CD4-positive, alpha-beta T cell (primary cell): ENCODE measurements at regions not wholly inside any gene's neighbourhood (a gene's known extent, or its start where the extent isn't known, plus 50 kb on each side); places are given as distances from the start of the nearest gene placed in this dataset.

ENCODE experiments used
- ATAC-seq: fragments of 200-7000 bp; cut with Tn5 transposase; one replicate; pipeline ENCODE4 v1.10.0; 2022; ENCODE audit warnings: mild to moderate bottlenecking; ENCODE audit not compliant: poor library complexity
- CTCF ChIA-PET: fragments of 350-600 bp; sonication (Branson Sonifier 250); formaldehyde crosslinking; loops from one replicate; lab custom pipeline; 2021; ENCODE audit warnings: antibody characterized with exemption, inconsistent platforms; lab: Charles Lee
- POLR2A ChIA-PET: fragments of 350-600 bp; sonication (Branson Sonifier 250); formaldehyde crosslinking; loops from one replicate; lab custom pipeline; 2021; ENCODE audit warnings: antibody characterized with exemption, inconsistent platforms; lab: Charles Lee
- DNase-seq, 14 experiments: peaks; one replicate each; pipeline ENCODE4 v3.0.0-alpha.2; 2013 to 2020; ENCODE audit warnings: mixed read lengths in 2 of 14
- H3K27ac ChIP-seq, 2 donors: one replicate each; pipeline versions ENCODE4 v1.5.1 to v1.7.0; 2013; ENCODE audit warnings: low read length in 2 of 2, low read depth in 1 of 2, mild to moderate bottlenecking in 1 of 2
- H3K27me3 ChIP-seq, 2 experiments: 1 replicate in 1 of 2; 2 replicates in 1 of 2; pipeline versions ENCODE4 v1.6.1 to v1.7.0; 2013; ENCODE audit warnings: low read length in 2 of 2, control low read depth in 1 of 2, mild to moderate bottlenecking in 1 of 2, moderate library complexity in 1 of 2; ENCODE audit not compliant: insufficient read depth in 2 of 2, control insufficient read depth in 1 of 2
- H3K36me3 ChIP-seq: one replicate; pipeline ENCODE4 v1.6.1; 2013; ENCODE audit warnings: low read length, control low read depth; ENCODE audit not compliant: insufficient read depth
- H3K4me1 ChIP-seq: one replicate; pipeline ENCODE4 v1.6.1; 2013; ENCODE audit warnings: low read length, control low read depth; ENCODE audit not compliant: insufficient read depth
- H3K4me3 ChIP-seq: one replicate; pipeline ENCODE4 v1.5.1; 2013; ENCODE audit warnings: mild to moderate bottlenecking, low read length, moderate library complexity
- H3K9me3 ChIP-seq, 2 experiments: 1 replicate in 1 of 2; 2 replicates in 1 of 2; pipeline versions ENCODE4 v1.6.1 to v1.7.0; 2013; ENCODE audit warnings: low read length in 2 of 2, mild to moderate bottlenecking in 2 of 2, control low read depth in 1 of 2, moderate library complexity in 1 of 2; ENCODE audit not compliant: control insufficient read depth in 1 of 2, insufficient read depth in 1 of 2
- H3K27ac Mint-ChIP-seq: one replicate; pipeline ENCODE4 v1.8.0; 2020; ENCODE audit warnings: mixed read lengths
- H3K27me3 Mint-ChIP-seq: one replicate; pipeline ENCODE4 v1.8.0; 2021; ENCODE audit warnings: mixed read lengths
- H3K36me3 Mint-ChIP-seq: one replicate; pipeline ENCODE4 v1.8.0; 2021; ENCODE audit warnings: low read depth, mixed read lengths
- H3K4me1 Mint-ChIP-seq: one replicate; pipeline ENCODE4 v1.8.0; 2021; ENCODE audit warnings: low read depth, mixed read lengths
- H3K4me3 Mint-ChIP-seq: one replicate; pipeline ENCODE4 v1.8.0; 2020; ENCODE audit warnings: mild to moderate bottlenecking, mixed read lengths
- H3K9me3 Mint-ChIP-seq: one replicate; pipeline ENCODE4 v1.8.0; 2020; ENCODE audit warnings: mixed read lengths
- intact Hi-C, 2 experiments: fragments of 100-400 bp; cut with DNase I in 1 of 2; cut with micrococcal nuclease in 1 of 2; formaldehyde crosslinking; loops; one replicate each; pipeline versions ENCODE4 v1.15.1 to v1.9.0; 2023 to 2025; cut with DNase I, micrococcal nuclease
- TF ChIP-seq, protein P1 (sequence below): fragments of 200-600 bp; IDR thresholded peaks from one replicate; pipeline ENCODE4 v1.8.0; 2022; ENCODE audit warnings: antibody characterized with exemption, mild to moderate bottlenecking

DNA sequence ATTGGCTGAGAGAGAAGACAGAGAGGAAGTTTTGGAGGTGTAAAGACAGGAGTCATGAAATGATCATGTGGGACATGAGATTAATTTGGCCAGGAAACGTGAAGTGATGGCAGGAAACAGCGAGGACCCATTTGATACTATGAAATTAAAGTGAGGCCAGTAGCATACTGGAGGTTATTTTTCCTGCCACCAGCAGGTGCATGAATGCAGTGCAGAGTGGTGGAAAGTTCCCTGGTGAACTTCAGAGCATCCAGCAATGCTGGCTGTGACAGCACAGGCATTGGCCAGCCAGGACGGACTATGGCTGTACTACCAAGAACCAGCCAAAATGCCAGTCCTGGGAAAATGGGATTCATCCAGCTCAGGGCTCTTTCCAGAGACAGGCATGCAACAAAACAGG is 152.2 kb downstream of the SYK start:
- Histone ChIP-seq H3K27ac (no peak overlapping the region), H3K4me1 (no peaks in the 10 kb centered on the region), H3K9me3 (no peaks in the 10 kb centered on the region), H3K27me3 (peaks cover 0 to 2% of the 10 kb centered on the region in 2 experiments), H3K4me3 (no peak overlapping the region), H3K36me3 (no peaks in the 10 kb centered on the region)
- DNase-seq (no peak), ATAC-seq (no peak)
- Mint-ChIP-seq H3K27ac (no peak overlapping the region), H3K9me3 (no peaks in the 10 kb centered on the region), H3K27me3 (peaks cover 23% of the 10 kb centered on the region), H3K36me3 (no peaks in the 10 kb centered on the region), H3K4me3 (no peak overlapping the region), H3K4me1 (no peaks in the 10 kb centered on the region)
- intact Hi-C loops, result no loop called here
- POLR2A ChIA-PET, result no interaction called here
- TF ChIP-seq, protein P1, sequence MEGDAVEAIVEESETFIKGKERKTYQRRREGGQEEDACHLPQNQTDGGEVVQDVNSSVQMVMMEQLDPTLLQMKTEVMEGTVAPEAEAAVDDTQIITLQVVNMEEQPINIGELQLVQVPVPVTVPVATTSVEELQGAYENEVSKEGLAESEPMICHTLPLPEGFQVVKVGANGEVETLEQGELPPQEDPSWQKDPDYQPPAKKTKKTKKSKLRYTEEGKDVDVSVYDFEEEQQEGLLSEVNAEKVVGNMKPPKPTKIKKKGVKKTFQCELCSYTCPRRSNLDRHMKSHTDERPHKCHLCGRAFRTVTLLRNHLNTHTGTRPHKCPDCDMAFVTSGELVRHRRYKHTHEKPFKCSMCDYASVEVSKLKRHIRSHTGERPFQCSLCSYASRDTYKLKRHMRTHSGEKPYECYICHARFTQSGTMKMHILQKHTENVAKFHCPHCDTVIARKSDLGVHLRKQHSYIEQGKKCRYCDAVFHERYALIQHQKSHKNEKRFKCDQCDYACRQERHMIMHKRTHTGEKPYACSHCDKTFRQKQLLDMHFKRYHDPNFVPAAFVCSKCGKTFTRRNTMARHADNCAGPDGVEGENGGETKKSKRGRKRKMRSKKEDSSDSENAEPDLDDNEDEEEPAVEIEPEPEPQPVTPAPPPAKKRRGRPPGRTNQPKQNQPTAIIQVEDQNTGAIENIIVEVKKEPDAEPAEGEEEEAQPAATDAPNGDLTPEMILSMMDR, result no peak
- CTCF ChIA-PET, result no interaction called here

DNA sequence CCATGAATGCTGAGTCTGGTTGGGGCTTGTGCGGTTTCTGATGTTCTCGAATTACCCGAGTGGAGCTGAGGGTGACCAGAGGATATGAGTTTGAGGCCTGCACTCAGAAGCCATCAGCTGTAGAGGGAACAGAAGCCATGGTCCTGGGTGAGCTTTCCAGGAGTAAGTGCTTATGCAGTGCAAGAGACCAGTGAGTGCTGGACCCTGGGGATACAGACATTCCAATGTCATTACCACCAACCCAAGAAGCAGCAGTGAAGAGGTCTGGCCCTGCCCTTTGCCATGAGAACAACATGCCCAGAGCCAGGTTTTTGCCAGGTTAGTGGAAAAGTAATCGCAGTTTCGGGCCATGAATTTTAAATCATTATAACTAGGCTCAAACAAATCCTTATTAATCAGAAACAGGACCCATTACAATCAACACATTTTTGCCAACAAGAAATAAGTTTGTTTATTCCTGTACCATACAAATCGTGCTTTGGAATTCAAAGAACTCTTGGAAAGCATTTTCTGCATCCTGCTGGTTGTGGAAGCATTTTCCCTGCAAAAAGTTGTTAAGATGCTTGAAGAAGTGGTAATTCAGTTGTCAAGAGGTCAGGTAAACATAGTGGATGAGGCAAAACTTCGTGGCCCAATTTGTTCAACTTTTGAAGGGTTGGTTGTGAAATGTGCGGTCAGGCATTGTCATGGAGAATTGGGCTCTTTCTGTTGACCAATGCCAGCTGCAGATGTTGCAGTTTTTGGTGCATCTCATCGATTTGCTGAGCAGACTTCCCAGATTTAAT is 154.6 kb downstream of the SYK start:
- CTCF ChIA-PET, result no interaction called here
- Mint-ChIP-seq H3K27ac (no peak overlapping the region), H3K4me3 (no peak overlapping the region), H3K36me3 (no peaks in the 10 kb centered on the region), H3K27me3 (peaks cover 16% of the 10 kb centered on the region), H3K4me1 (no peaks in the 10 kb centered on the region), H3K9me3 (no peaks in the 10 kb centered on the region)
- POLR2A ChIA-PET, result no interaction called here
- no peak overlapping the region for H3K4me3 ChIP-seq
- intact Hi-C loops, result no loop called here
- H3K4me1 ChIP-seq, result no peaks in the 10 kb centered on the region
- DNase-seq (no peak), ATAC-seq (no peak)
- no peaks in the 10 kb centered on the region for H3K9me3 ChIP-seq
- H3K36me3 ChIP-seq, result no peaks in the 10 kb centered on the region
- TF ChIP-seq, protein P1, result no peak
- peaks cover 0 to 2% of the 10 kb centered on the region in 2 experiments for H3K27me3 ChIP-seq
- H3K27ac ChIP-seq, result no peak overlapping the region

- no peaks in the 10 kb centered on the region for H3K4me1 Mint-ChIP-seq
- Histone ChIP-seq H3K27me3 (no peaks in the 10 kb centered on the region), H3K4me1 (no peaks in the 10 kb centered on the region), H3K9me3 (no peaks in the 10 kb centered on the region), H3K4me3 (no peak overlapping the region), H3K27ac (no peak overlapping the region), H3K36me3 (no peaks in the 10 kb centered on the region)
- H3K27me3 Mint-ChIP-seq, result peaks cover 27% of the 10 kb centered on the region
- no peaks in the 10 kb centered on the region for H3K9me3 Mint-ChIP-seq
- H3K4me3 Mint-ChIP-seq, result no peak overlapping the region
- no peak overlapping the region for H3K27ac Mint-ChIP-seq
- ChIA-PET POLR2A (no interaction called here), CTCF (no interaction called here)
- ATAC-seq (no peak), DNase-seq (no peak)
- no peaks in the 10 kb centered on the region for H3K36me3 Mint-ChIP-seq
- intact Hi-C loops, result no loop called here
- TF ChIP-seq, protein P1, result no peak
Observed at GRCh38 chr9:90958328-90958727, 156.7 kb downstream of the SYK start.
